ENCODE measurements at regions not wholly inside any gene's neighbourhood (a gene's known extent, or its start where the extent isn't known, plus 50 kb on each side); places are given as distances from the start of the nearest gene placed in this dataset.

DNA sequence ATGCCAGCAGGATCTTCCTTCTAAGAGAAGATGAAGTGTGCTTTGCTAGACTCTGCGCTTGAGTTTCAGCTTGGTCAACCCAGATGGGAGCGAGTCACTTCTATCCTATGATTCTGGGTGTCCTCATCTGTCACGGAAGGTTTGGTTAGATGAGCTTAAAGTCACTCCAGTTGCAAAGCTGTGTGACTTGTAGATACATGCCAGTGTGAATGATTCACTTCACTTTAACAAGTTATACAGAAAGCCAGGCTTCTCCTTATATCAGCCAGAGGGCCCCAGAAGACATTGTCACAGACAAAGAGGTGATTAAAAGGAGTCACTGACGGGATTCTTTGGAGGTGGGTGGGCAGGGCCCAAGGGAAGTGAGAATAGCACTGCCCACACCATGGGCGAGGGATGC is 122.6 kb upstream of the PFKP start:
- TF ChIP-seq POLR2AphosphoS5 (IDR thresholded peaks at IDR 0.05; ENCODE audit: insufficient read depth in 1 of 2, low read depth in 1 of 2), result no peak
- TF ChIP-seq POLR2A (IDR thresholded peaks at IDR 0.05), result no peak
